Loucy (cell line): ENCODE measurements at regions not wholly inside any gene's neighbourhood (a gene's known extent, or its start where the extent isn't known, plus 50 kb on each side); places are given as distances from the start of the nearest gene placed in this dataset.
"Not testable (repeated sequence)": the region's sequence is repeated elsewhere in the genome, so short reads cannot be mapped to it uniquely, and the experiment has no call there.

Experiments
- H2AFZ ChIP-seq: fragments of 200-600 bp; sonication (generic); 2 replicates; pipeline ENCODE4 v1.6.0; 2016; ENCODE audit warnings: antibody characterized with exemption, mild to moderate bottlenecking, low read length, moderate library complexity
- H3F3A ChIP-seq: fragments of 200-600 bp; 2 replicates; pipeline ENCODE4 v1.6.0; 2016; ENCODE audit warnings: antibody characterized with exemption, low read depth, mild to moderate bottlenecking
- H3K27me3 ChIP-seq: fragments of 200-600 bp; sonication (generic); 2 replicates; pipeline ENCODE4 v1.6.1; 2014; ENCODE audit warnings: low read length, mild to moderate bottlenecking; ENCODE audit not compliant: insufficient read depth, poor library complexity, severe bottlenecking
- H3K36me3 ChIP-seq: fragments of 200-600 bp; sonication (generic); 2 replicates; pipeline ENCODE4 v1.6.1; 2016; ENCODE audit warnings: low read length; ENCODE audit not compliant: insufficient read depth
- H3K4me1 ChIP-seq: fragments of 200-600 bp; sonication (generic); 2 replicates; pipeline ENCODE4 v1.5.1; 2014; ENCODE audit warnings: low read length, mild to moderate bottlenecking; ENCODE audit not compliant: insufficient read depth, poor library complexity, severe bottlenecking
- H3K4me2 ChIP-seq: fragments of 200-600 bp; sonication (generic); 2 replicates; pipeline ENCODE4 v1.6.0; 2014; ENCODE audit warnings: antibody characterized with exemption, low read length, low read depth, mild to moderate bottlenecking; ENCODE audit not compliant: poor library complexity, severe bottlenecking
- H3K4me3 ChIP-seq: fragments of 200-600 bp; sonication (generic); 2 replicates; pipeline ENCODE4 v1.5.1; 2014; ENCODE audit warnings: low read length, mild to moderate bottlenecking, mixed read lengths; ENCODE audit not compliant: poor library complexity, severe bottlenecking
- H3K79me2 ChIP-seq: fragments of 200-600 bp; sonication (generic); 2 replicates; pipeline ENCODE4 v1.6.1; 2014; ENCODE audit warnings: low read length; ENCODE audit not compliant: insufficient read depth
- H3K9ac ChIP-seq: fragments of 200-600 bp; sonication (generic); 2 replicates; pipeline ENCODE4 v1.6.0; 2014; ENCODE audit warnings: mild to moderate bottlenecking, low read depth, low read length, moderate library complexity; ENCODE audit not compliant: poor library complexity, severe bottlenecking
- H3K9me2 ChIP-seq: fragments of 200-600 bp; sonication (generic); replicated peaks from 2 replicates; pipeline ENCODE4 v1.6.1; 2016; ENCODE audit warnings: low read depth, low read length, mixed read lengths
- H3K9me3 ChIP-seq: fragments of 200-600 bp; sonication (generic); 2 replicates; pipeline ENCODE4 v1.6.1; 2014; ENCODE audit warnings: mild to moderate bottlenecking, antibody characterized with exemption, low read length, low read depth; ENCODE audit not compliant: insufficient read depth
- H4K20me1 ChIP-seq: fragments of 200-600 bp; sonication (generic); 2 replicates; pipeline ENCODE4 v1.6.0; 2014; ENCODE audit warnings: antibody characterized with exemption, low read length, mild to moderate bottlenecking; ENCODE audit not compliant: insufficient read depth, poor library complexity, severe bottlenecking
- EZH2phosphoT487 ChIP-seq: fragments of 200-600 bp; IDR thresholded peaks from 2 replicates; pipeline ENCODE4 v1.6.1; 2018; ENCODE audit warnings: antibody characterized with exemption, mild to moderate bottlenecking, moderate library complexity, borderline replicate concordance
- TF ChIP-seq, protein P1 (sequence below): fragments of 200-600 bp; sonication (generic); conservative IDR thresholded peaks from 2 replicates; pipeline ENCODE4 v1.5.1; 2014; ENCODE audit warnings: mild to moderate bottlenecking, antibody characterized with exemption, low read length

DNA sequence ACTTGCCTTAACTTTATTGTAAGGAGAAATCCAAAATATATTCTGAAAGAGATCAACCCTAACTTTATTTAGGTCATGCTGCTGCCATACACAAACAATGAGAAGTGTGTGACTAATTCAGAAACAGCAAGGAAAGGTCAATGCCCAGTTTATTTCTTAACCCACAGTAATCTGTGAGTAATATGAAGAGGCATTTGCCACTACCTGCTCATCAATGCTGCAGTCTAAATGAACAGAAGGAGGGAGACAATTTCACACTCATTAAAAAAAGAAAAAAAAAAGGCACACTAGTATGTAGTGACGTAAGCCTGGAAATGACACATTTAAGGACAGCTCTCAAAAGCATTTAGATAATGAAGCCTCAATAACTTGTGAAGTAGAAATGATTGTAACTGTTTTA lies 90.5 kb upstream of the FOXN3 start:
- no peak overlapping the region for H3K4me2 ChIP-seq
- H2AFZ ChIP-seq = no peak overlapping the region
- H3K9me3 ChIP-seq = no peaks in the 10 kb centered on the region; the same call in 1 of the 2 replicates
- peaks cover 33% of the 10 kb centered on the region for H3K79me2 ChIP-seq
- no peaks in the 10 kb centered on the region for H3K27me3 ChIP-seq
- H3K9me2 ChIP-seq = no peaks in the 10 kb centered on the region
- peaks cover 6% of the 10 kb centered on the region for H4K20me1 ChIP-seq
- peaks cover 22% of the 10 kb centered on the region for H3K4me1 ChIP-seq
- no peak overlapping the region for H3K9ac ChIP-seq
- no peak overlapping the region for H3K4me3 ChIP-seq
- TF ChIP-seq, protein P1, sequence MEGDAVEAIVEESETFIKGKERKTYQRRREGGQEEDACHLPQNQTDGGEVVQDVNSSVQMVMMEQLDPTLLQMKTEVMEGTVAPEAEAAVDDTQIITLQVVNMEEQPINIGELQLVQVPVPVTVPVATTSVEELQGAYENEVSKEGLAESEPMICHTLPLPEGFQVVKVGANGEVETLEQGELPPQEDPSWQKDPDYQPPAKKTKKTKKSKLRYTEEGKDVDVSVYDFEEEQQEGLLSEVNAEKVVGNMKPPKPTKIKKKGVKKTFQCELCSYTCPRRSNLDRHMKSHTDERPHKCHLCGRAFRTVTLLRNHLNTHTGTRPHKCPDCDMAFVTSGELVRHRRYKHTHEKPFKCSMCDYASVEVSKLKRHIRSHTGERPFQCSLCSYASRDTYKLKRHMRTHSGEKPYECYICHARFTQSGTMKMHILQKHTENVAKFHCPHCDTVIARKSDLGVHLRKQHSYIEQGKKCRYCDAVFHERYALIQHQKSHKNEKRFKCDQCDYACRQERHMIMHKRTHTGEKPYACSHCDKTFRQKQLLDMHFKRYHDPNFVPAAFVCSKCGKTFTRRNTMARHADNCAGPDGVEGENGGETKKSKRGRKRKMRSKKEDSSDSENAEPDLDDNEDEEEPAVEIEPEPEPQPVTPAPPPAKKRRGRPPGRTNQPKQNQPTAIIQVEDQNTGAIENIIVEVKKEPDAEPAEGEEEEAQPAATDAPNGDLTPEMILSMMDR = no peak
- no peak for TF ChIP-seq EZH2phosphoT487
- no peaks in the 10 kb centered on the region for H3F3A ChIP-seq
- 0 out of 2 replicates have a peak, but pooled peaks cover 5% of the 10 kb centered on the region for H3K36me3 ChIP-seq

DNA sequence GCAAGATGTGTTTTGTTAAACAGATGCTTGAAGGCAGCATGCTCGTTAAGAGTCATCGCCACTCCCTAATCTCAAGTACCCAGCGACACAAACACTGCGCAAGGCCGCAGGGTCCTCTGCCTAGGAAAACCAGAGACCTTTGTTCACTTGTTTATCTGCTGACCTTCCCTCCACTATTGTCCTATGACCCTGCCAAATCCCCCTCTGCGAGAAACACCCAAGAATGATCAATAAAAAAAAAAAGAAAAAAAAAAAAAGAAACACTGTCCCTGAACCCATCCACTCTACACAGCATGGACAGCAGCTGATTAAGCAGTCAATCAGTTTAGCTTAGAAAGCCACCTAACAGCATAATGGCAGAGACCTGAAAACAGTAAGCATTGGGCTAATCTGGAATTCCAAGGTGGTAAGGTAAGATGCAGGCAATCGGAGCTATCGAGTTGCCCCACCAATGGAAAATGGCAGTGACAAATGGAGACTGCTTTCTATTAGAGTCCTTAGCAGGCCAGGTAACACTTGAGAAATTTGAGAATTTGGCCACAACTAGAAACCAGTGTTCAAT lies 89.9 kb upstream of the FOXN3 start:
- H3K4me2 ChIP-seq = not testable (repeated sequence)

DNA sequence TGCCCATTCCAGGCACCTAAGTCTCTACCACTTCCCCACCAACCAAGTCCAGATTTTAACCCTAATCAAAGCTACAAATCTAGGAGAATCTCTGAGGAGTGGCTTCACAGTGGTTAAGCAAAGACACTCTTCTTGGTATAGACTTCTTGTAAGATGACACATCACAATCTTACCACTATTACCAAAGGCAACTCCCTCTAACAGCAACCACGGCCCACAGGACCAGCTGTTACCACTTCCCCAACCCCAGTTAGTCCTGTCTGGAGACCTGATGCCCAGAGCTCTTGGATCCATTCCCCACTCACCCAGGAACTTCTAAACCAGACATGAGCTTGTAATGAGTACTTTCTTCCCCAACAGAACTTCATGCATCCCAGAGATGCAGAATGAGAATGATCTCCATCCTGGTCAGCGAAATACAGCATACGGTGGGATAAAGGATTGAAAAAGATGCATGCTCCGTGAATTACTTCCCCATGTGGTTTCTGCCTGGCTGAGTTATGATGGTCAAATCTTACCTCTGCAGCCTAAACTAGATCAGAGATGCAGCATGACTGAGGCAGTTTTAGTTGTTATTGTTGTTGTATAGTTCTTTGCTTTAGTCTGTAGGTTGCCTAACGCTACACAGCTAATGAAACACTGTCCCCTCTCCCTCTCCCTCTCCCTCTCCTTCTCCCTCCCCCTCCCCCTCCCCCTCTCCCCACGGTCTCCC lies 87.7 kb upstream of the FOXN3 start:
- Histone ChIP-seq H3K9ac (no peak overlapping the region), H3K4me1 (peaks cover 10% of the 10 kb centered on the region), H3K36me3 (peaks cover 7% of the 10 kb centered on the region; the same call in 1 of the 2 replicates), H3K4me2 (no peak overlapping the region), H3K9me2 (no peaks in the 10 kb centered on the region), H3K9me3 (no peaks in the 10 kb centered on the region), H4K20me1 (peaks cover 6% of the 10 kb centered on the region), H3F3A (no peaks in the 10 kb centered on the region), H2AFZ (no peak overlapping the region), H3K27me3 (no peaks in the 10 kb centered on the region), H3K79me2 (peaks cover 13% of the 10 kb centered on the region; the same call in 1 of the 2 replicates), H3K4me3 (no peak overlapping the region)
- TF ChIP-seq, protein P1 = no peak
- no peak for TF ChIP-seq EZH2phosphoT487

More for the DNA sequence above, 89.9 kb upstream of the FOXN3 start:
- H3K36me3 ChIP-seq, H3K27me3 ChIP-seq, H3K9me2 ChIP-seq, H3F3A ChIP-seq, H3K4me3 ChIP-seq, H4K20me1 ChIP-seq, H3K9me3 ChIP-seq, H3K9ac ChIP-seq, H2AFZ ChIP-seq: not testable (repeated sequence)
- peaks cover 27% of the 10 kb centered on the region for H3K79me2 ChIP-seq
- peaks cover 22% of the 10 kb centered on the region for H3K4me1 ChIP-seq
